Neural crest cell (in vitro differentiated cells): ENCODE measurements at regions not wholly inside any gene's neighbourhood (a gene's known extent, or its start where the extent isn't known, plus 50 kb on each side); places are given as distances from the start of the nearest gene placed in this dataset.
A peak's percentile ranks its signal among the peaks of the same experiment; 100 is the strongest.

Source experiments
- DNase-seq: peaks from one replicate; pipeline ENCODE4 v3.0.0; 2021; ENCODE audit warnings: low read depth, mixed read lengths, low spot score
- H3K27ac Mint-ChIP-seq: one replicate; pipeline ENCODE4 v1.8.0; 2021; ENCODE audit warnings: mild to moderate bottlenecking, mixed read lengths; ENCODE audit not compliant: unreplicated experiment
- H3K27me3 Mint-ChIP-seq: 2 replicates; pipeline ENCODE4 v1.8.0; 2021; ENCODE audit warnings: low read depth, mild to moderate bottlenecking, mixed read lengths
- H3K36me3 Mint-ChIP-seq: 2 replicates; pipeline ENCODE4 v1.8.0; 2021; ENCODE audit warnings: low read depth, mild to moderate bottlenecking, mixed read lengths
- H3K4me1 Mint-ChIP-seq: 2 replicates; pipeline ENCODE4 v1.8.0; 2021; ENCODE audit warnings: mixed read lengths
- H3K4me3 Mint-ChIP-seq: one replicate; pipeline ENCODE4 v1.8.0; 2021; ENCODE audit warnings: mild to moderate bottlenecking, mixed read lengths
- H3K9me3 Mint-ChIP-seq: 2 replicates; pipeline ENCODE4 v1.8.0; 2021; ENCODE audit warnings: mixed read lengths
- CTCF ChIP-seq: fragments of 200-600 bp; sonication (generic); conservative IDR thresholded peaks from 2 replicates; pipeline ENCODE4 v1.5.0; 2021; ENCODE audit warnings: antibody characterized with exemption, mild to moderate bottlenecking

- Mint-ChIP-seq H3K36me3 (peaks cover 1% of the 10 kb centered on the region), H3K27ac (no peak overlapping the region), H3K27me3 (no peaks in the 10 kb centered on the region), H3K9me3 (peaks cover 11% of the 10 kb centered on the region), H3K4me3 (no peak overlapping the region), H3K4me1 (peaks cover 9% of the 10 kb centered on the region)
- no peak for TF ChIP-seq CTCF
- DNase-seq = no peak
Measured at GRCh38 chr5:123783421-123783820, 271.4 kb downstream of the CSNK1G3 start.

GRCh38 chr5:123778641-123779040 is 266.7 kb downstream of the CSNK1G3 start:
- Mint-ChIP-seq H3K4me1 (peaks cover 9% of the 10 kb centered on the region), H3K36me3 (no peaks in the 10 kb centered on the region), H3K9me3 (peaks cover 14% of the 10 kb centered on the region), H3K27ac (no peak overlapping the region), H3K4me3 (no peak overlapping the region), H3K27me3 (no peaks in the 10 kb centered on the region)
- no peak for TF ChIP-seq CTCF
- DNase-seq = no peak

- Mint-ChIP-seq H3K4me3 (no peak overlapping the region), H3K36me3 (peaks cover 7% of the 10 kb centered on the region), H3K27me3 (no peaks in the 10 kb centered on the region), H3K27ac (no peak overlapping the region), H3K4me1 (peaks cover 9% of the 10 kb centered on the region), H3K9me3 (peaks cover 25% of the 10 kb centered on the region)
- no peak for TF ChIP-seq CTCF
- DNase-seq = no peak
Measured at GRCh38 chr5:123776761-123777160, 264.8 kb downstream of the CSNK1G3 start.

DNA sequence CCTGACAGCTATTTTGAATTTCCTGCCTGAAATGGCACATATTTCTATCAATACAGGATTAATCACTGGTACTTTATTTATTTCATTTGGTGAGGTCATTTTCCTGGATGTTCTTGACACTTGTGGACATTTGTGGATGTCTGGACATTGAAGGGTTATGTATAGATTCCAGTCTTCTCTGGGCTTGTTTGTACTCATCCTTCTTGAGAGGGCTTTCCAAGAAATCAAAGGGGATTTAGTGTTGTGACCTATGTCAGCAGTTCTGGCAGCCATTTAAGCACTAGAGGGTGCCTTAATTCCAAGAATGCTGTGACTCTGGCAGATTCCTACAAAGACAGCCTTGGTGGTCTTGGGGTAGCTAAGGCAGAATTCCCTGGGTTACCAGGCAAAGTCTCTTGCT is 259.7 kb downstream of the CSNK1G3 start:
- H3K4me1 Mint-ChIP-seq = no peaks in the 10 kb centered on the region
- peaks cover 26% of the 10 kb centered on the region for H3K9me3 Mint-ChIP-seq
- H3K27ac Mint-ChIP-seq = no peak overlapping the region
- H3K36me3 Mint-ChIP-seq = peaks cover 15% of the 10 kb centered on the region
- H3K27me3 Mint-ChIP-seq = no peaks in the 10 kb centered on the region
- no peak for TF ChIP-seq CTCF
- DNase-seq = no peak
- H3K4me3 Mint-ChIP-seq = no peak overlapping the region

DNA sequence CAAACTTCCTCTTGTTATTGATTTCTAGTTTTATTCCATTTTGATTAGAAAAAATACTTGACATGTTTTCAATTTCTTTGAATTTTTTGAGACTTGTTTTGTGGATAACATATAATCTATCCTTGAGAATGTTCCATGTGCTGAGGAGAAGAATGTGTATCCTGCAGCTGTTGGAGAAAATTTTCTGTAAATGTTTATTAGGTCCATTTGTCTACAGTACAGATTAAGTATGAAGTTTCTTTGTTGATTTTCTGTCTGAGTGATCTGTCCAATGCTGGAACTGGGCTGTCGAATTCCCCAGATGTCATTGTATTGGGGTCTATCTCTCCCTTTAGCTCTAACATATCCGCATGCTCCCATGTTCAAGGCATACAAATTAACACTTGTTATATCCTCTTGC is 251.2 kb downstream of the CSNK1G3 start:
- no peaks in the 10 kb centered on the region for H3K4me1 Mint-ChIP-seq
- H3K36me3 Mint-ChIP-seq = peaks cover 14% of the 10 kb centered on the region
- H3K9me3 Mint-ChIP-seq = peaks cover 23% of the 10 kb centered on the region
- H3K4me3 Mint-ChIP-seq = no peak overlapping the region
- TF ChIP-seq CTCF = no peak
- no peak overlapping the region for H3K27ac Mint-ChIP-seq
- DNase-seq = no peak
- no peaks in the 10 kb centered on the region for H3K27me3 Mint-ChIP-seq

GRCh38 chr5:123756816-123757215 is 244.8 kb downstream of the CSNK1G3 start:
- peaks cover 7% of the 10 kb centered on the region for H3K36me3 Mint-ChIP-seq
- no peaks in the 10 kb centered on the region for H3K27me3 Mint-ChIP-seq
- peaks cover 5% of the 10 kb centered on the region for H3K9me3 Mint-ChIP-seq
- TF ChIP-seq CTCF = no peak
- H3K27ac Mint-ChIP-seq = peak overlapping the region; percentile 44
- no peak for DNase-seq
- peaks cover 46% of the 10 kb centered on the region for H3K4me1 Mint-ChIP-seq
- H3K4me3 Mint-ChIP-seq = no peak overlapping the region
